ENCODE measurements at regions not wholly inside any gene's neighbourhood (a gene's known extent, or its start where the extent isn't known, plus 50 kb on each side); places are given as distances from the start of the nearest gene placed in this dataset.
A peak's percentile ranks its signal among the peaks of the same experiment; 100 is the strongest.

DNA sequence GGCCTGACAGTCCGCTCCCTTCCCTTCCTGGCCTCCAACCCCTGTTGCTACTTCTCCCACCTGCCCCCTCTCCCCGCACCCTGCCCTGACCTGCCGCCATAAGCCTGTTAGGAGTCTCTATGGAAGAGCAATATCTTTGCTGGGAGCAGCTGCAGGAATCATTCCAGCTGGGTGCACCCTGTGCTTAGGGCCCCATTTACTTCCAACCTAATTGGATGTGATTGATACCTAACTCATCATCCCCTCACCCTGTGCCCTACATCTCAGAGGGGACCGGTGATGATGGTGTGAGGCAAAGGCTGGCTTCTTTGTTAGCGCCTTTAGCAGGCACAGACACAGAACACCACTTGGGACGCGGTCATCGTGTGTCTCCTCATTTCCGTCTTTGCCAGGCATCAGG is 80.0 kb upstream of the FAM180A start:
- no peak for DNase-seq

DNA sequence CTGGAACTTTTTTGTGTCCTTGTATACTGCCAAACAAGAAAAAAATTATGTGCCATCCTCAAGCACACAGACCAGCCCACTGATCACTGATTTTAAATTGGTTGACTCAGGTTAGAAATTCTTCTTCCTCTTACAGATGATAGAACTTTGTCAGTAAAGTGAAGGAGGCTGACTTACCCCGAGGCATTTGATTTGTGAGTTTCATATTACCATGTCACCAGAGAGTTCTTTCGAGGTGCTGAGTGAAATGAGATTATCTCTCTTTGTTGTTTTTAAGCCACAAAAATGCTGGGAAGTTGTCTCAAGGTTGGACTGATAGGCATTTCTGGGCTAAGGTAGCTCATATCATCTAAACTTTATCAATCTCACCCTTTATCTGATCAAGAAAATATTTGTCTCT is 78.8 kb upstream of the FAM180A start:
- peak; percentile 57 for DNase-seq

DNA sequence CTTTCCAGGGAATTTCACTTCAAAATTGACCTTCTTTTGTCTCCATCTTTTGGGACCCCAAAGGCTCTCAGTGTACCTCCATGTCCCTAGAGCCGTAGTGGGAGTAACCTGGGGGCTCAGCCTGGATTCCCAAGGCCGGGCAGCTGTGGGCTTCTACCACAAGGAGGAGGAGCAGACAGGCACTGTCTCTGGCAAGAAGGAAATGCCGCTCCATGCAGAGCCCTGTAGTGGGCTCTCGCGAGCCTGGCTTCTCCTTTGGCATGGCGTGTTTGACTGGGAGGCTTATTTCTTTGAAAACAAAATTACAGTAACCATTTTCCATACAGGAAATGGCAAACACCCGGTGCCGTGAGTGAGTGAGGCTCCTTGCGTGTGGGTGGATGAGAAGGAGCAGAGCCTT is 76.8 kb upstream of the FAM180A start:
- DNase-seq = no peak

DNA sequence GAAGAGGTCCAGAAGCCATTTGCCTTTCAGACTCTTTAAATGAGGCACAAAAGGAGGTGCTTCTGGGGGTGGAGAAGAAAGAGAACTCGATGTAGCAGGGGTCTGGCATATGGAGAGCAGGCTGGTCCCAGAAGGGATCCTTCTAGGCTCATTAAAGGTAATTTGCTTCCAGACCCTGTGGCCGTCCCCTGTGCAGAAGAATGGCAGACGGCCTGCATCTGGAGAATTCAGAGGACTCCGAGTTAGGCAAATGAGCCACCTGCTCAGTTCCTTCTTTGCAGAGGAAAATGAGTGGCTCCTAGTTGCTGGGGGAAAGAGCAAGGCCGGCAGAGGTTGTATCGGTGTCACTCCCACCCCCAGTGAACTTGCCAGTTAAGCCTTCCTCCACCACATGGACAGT is 73.8 kb upstream of the FAM180A start:
- no peak for DNase-seq

DNA sequence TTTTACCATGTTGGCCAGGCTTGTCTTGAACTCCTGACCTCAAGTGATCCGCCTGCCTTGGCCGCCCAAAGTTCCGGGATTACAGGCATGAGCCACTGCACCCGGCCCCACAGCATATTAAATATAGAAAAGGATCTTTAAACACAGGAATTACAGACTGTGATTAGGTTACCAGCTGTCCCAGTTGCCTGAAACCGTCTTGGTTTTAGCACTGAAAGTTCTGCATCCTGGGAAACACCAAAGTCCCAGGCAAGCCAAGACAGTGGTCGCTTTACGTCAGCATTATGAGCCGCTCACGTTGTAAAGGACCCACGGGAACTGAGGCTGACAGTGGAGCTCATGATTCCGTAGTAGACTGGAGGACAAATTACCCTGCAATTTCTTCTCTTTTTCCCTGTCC is 69.0 kb upstream of the FAM180A start:
- no peak for DNase-seq

DNA sequence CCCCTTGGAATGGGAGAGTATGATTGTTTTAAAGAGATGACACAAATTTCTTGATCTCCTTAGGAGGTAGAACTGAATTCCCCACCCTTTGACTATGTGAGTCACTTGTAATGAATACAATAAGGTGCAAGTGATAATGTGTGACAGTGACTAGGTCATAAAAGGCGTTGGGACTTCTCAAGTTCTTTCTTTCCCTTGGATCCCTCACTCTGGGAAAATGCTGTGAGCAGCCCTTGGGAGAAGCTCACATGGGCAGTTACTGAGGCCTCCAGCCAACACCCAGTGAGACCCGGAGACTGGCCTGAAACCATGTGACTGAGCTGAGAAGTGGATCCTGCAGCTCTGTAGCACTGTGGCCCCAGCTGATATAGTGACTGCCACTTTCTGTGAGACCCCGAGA is 66.4 kb upstream of the FAM180A start:
- DNase-seq = no peak

DNA sequence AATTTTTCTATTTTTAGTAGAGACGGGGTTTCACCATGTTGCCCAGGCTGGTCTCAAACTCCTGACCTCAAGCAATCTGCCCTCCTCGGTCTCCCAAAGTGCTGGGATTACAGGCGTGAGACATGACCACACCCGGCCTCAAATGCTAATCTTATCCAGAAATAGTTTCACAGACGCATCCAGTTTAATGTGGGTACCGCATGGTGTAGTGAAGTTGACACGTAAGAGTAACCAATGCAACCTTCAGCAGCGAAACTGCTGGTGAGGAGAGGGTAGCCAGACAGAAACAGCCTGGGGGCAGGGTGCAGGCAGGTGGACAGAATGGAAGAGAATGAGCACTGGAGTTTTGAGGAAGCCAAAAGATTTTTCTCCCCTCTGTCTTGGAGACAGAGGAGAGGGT is 63.5 kb upstream of the FAM180A start:
- DNase-seq = no peak

DNA sequence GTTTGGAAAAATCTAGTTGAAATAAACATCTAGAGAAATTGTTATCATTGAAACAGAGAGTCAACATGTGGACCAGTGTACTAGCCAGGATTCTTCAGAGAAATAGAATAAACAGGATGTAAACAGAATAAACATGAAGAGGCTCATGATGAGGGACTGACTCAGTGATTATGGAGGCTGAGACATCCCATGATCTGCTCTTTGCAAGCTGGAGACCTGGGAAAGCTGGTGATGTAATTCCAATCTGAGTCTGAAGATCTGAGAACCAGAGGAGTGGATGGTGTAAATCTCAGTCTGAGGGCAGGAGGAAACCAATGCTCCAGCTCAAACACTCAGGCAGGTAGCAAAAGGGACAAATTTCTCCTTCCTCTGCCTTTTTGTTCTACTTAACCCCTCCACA is 62.9 kb upstream of the FAM180A start:
- no peak for DNase-seq

DNA sequence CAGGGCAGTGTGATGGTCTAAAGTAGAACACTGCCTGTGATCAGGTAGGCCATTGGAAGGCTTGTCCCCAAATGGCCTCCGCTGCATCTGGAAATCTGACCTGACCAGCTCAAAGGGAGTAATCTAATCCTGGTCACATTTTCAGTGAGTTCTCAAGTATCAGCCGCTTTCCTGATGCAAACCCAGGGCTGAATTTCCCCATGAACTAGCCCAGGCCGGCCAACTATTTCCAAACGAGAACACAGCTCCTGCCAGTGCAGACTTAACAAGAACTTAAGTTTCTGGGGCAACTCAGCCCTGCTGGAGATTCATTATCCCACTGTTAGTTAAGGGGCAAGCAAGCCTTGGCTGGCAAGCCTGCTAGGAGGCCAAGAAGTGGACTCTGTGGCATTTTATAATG is 59.6 kb upstream of the FAM180A start:
- DNase-seq = no peak

DNA sequence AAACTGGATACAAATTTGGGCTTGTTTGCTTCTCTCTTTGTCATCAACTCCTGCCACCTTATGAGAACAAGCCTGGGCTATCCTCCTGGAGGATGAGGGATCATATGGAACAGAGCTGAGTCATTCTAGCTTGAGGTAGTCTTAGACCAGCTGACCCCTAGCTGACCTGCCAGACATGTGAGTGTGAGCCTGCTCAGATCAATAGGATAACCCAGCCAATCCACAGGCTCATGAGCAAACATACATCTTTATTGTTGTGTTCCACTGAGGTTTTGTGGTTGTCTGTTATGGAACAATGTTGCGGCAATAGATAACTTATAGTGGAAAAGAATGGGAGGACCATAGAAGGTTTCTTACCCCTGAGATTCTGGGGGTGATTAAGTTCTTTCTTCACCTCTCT is 54.5 kb upstream of the FAM180A start:
- DNase-seq = no peak

DNA sequence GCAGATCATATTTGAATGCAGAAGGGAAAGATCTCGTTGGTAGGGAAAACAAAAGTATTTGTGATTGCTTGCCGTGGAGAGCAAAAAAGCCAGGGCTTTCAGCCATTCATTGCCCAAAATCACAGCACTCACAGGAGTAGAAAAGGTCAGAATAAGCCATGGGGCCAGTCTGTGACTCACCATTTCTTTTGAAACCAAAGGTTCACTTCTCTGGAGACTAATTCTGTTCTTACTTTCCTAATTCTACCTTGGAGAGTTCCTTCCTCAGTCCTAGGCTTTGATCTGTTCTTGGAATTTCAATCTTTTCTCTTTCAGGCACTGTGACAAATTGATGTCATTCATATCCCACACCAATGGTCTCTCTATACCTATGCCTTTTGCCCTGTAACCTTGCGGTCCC is 54.1 kb upstream of the FAM180A start:
- no peak for DNase-seq

DNA sequence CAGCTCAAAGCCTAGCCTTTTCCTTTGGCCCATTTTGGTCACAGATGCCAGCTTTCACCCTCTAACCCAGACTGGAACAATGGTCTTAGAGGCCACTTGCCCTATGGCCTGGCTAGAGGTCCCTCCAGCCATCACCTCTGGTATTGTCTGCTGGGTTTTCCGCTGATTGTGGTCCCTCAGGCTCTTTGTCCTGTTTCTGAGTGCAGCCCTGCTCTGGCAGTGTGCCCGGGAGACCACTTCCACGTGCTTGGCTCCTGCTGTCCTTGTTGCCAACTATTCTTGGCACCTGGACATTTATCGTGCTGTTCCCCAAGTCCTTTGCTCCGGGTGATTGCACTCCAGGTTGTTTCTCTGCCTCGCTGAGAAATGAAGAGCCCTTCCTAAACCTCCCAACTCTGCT is 53.3 kb upstream of the FAM180A start:
- no peak for DNase-seq

DNA sequence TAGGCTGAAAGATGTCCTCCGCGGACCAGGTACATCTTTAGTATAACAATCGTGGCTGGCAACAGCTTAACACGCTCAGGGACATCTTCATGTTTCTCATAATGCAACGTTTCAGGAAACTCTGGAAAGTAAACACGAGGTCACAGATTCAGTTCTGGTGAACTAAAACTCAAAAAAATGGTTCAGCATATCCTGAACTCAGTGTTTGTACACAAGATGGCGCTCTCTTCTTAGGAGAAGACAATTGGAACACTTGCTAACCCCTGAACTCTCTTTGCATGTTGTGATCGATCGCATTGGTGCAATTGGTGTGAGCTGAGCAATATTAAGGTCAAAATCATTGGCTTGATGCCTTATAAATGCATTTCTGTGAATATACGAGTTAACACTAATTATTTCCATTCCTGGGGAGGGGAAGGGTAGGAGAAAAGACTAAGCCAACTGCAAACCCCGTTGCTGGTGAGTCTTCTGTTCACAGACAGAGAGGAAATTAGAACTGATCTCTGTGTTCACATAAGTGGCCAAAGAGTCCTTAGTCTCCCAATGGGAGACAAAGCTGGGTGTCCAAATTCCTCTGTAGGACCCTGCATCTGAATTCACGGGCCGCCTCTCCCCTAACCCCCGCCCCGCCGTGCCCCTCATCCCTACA is 52.6 kb upstream of the FAM180A start:
- DNase-seq = no peak

DNA sequence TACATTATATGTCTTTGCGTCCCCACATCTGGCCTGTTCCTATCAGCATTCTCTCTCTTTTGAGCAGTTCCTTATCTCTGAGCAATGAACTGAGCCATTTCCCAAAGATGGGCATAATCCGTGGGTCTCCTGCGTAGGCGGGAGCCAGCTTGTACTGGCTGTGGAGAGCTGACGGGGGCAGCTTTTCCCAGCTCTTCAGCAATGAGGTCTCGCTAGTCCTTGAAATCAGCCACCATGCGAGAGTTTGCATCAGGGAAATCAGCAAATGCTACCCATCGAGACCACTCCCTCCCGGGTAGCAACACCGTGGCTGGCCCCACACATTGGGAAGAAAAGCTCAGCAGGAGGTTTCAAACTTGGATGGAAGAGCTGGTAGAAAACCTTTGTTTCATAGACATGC is 51.9 kb upstream of the FAM180A start:
- no peak for DNase-seq

DNA sequence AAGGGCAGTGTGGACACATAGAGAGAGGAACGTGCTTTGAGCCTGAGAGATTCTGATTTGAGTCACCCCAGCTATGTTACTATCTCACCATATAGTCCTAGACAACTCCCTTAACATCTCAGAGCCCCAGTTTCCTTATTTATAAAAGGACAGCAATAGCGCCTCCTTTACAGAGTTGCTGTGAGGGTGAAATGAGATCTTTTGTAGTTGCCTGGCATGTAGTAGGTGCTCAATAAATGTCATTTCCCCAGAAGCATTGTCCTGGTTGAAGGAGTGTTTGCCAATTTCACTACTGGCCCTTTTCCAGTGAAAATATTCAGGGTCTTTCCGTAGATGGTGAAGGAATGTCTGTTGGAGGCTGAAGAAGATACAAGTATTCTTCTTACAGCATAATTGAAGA is 51.3 kb upstream of the FAM180A start:
- DNase-seq = no peak
